Retinal pigment epithelial cell (primary cell): ENCODE measurements at regions not wholly inside any gene's neighbourhood (a gene's known extent, or its start where the extent isn't known, plus 50 kb on each side); places are given as distances from the start of the nearest gene placed in this dataset.

Source experiments
- DNase-seq: peaks from one replicate; pipeline ENCODE4 v3.0.0-alpha.2; 2010; ENCODE audit warnings: low read depth
- H3K4me3 ChIP-seq: 2 replicates; pipeline ENCODE4 v1.5.1; 2011; ENCODE audit warnings: mild to moderate bottlenecking, low read length, control low read depth, moderate library complexity
- CTCF ChIP-seq: conservative IDR thresholded peaks from 2 replicates; pipeline ENCODE4 v1.5.1; 2011; ENCODE audit warnings: low read depth, low read length, control low read depth, inconsistent platforms

GRCh38 chr16:55003916-55004315, 73.3 kb downstream of the IRX5 start:
- no peak overlapping the region for H3K4me3 ChIP-seq
- no peak for TF ChIP-seq CTCF
- DNase-seq, result no peak

GRCh38 chr16:55007504-55007903, 76.8 kb downstream of the IRX5 start:
- no peak overlapping the region for H3K4me3 ChIP-seq
- TF ChIP-seq CTCF, result no peak
- DNase-seq, result no peak

- no peak for TF ChIP-seq CTCF
- no peak overlapping the region for H3K4me3 ChIP-seq
- no peak for DNase-seq
These were observed 78.3 kb downstream of the IRX5 start for GRCh38 chr16:55008836-55009510.

GRCh38 chr16:55009581-55009980, 78.9 kb downstream of the IRX5 start:
- DNase-seq, result no peak
- no peak for TF ChIP-seq CTCF
- no peak overlapping the region for H3K4me3 ChIP-seq

GRCh38 chr16:55010492-55011160, 80.0 kb downstream of the IRX5 start:
- DNase-seq, result no peak
- H3K4me3 ChIP-seq, result no peak overlapping the region
- TF ChIP-seq CTCF, result no peak

- no peak for TF ChIP-seq CTCF
- no peak overlapping the region for H3K4me3 ChIP-seq
- DNase-seq, result no peak
These were observed 81.7 kb downstream of the IRX5 start for GRCh38 chr16:55012362-55012761.

GRCh38 chr16:55012793-55013192, 82.1 kb downstream of the IRX5 start:
- no peak for TF ChIP-seq CTCF
- no peak for DNase-seq
- H3K4me3 ChIP-seq, result no peak overlapping the region
